ENCODE measurements at regions not wholly inside any gene's neighbourhood (a gene's known extent, or its start where the extent isn't known, plus 50 kb on each side); places are given as distances from the start of the nearest gene placed in this dataset.

DNA sequence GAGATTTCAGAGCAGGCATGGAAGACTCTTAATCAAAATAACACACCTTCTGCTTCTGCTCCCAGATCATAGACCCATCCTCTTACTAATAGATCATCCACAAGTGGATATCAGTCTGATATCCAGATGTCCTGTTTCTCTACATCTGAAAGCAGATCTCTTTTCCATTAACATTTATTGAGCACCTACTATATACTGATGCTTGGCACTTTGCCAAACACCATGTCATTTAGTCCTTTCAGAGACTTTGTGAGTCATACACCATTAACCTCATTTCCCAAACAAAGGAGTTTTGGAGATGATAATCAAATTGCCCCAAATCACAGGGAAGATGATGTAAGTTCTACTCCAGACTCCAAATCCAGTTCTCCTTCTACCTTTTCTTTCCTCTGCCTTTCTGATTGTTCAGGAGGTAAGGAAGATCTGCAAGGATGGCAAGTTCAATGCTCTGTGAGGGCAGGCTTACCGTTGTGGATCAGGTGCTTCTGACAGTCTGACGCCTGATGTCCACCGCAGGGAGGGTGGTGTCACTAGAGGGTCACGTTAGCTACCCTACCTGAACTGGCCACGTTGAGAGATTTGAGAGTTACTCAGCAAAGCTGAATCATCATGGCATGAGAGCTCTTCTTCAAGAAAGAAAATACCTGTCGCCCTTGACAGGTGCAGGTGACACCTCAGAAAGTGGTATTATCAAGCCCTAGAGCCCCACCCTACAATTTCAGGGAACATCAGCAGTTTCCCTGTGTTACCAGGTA is 269.6 kb upstream of the ZMIZ1 start:
- Mint-ChIP-seq H3K27ac (no peak overlapping the region), H3K4me1 (ENCODE audit: low read depth) (no peaks in the 10 kb centered on the region), H3K9me3 (no peaks in the 10 kb centered on the region), H3K4me3 (no peak overlapping the region), H3K36me3 (ENCODE audit: low read depth) (no peaks in the 10 kb centered on the region), H3K27me3 (ENCODE audit: low read depth) (peaks cover 4% of the 10 kb centered on the region)
- DNase-seq (ENCODE audit: low spot score): no peak

DNA sequence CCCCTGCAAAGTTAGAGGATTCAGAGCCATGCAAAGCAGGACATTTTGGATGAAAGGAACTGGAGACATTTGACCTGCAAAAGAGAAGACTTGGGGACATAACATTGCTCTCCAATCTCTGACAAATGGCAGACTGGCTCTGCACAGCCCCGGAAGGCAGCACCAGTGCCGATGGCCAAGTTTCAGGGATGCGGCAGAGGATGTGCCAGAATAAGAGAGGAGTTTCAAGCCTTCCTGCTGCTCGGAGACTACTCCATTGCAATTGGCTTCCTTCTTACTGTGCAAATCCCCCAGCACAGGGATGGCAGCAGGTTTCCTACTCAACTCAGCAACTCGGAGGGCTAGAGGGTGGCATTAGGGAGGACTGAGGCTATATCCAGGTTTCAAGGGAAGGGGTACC is 268.8 kb upstream of the ZMIZ1 start:
- no peak for DNase-seq (ENCODE audit: low spot score)
- peaks cover 4% of the 10 kb centered on the region for H3K27me3 Mint-ChIP-seq (ENCODE audit: low read depth)
- H3K27ac Mint-ChIP-seq: no peak overlapping the region

DNA sequence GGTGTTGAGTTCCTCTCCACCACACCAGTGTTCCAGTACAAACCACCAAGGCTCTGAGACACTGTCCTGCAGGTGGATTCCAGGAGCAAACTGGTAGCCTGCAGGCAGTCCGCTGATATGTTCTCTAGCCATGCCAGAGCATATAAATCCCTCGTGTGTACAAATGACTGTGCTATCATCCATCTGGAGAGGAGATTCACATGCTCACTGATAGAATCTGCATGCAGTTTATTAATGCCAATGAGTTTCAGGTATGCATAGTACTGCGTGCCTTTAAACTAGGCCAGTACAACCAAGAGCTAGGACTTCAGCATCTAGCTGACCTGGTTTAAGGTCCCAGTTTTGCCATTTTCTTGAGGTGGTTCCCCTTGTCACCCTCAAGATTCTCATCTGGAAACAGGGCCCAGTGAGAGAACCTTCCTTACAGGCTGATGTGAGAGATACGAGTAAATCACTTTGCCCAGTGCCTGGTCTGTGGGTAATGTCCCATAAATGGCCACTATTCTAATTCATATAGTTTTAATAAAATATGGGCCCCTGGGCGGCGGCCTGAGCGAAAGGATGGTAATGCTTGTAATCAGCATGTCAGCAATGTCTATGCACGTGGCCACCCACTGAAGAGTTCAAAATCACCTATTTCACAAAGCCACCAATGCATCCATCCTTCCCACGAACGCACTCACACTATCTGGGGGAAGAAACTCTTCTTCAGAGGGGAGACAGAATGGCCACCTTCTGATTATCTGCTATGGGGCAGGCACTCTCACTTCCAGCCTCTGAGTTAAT is 268.0 kb upstream of the ZMIZ1 start:
- no peak overlapping the region for H3K4me3 Mint-ChIP-seq
- no peak for DNase-seq (ENCODE audit: low spot score)
- H3K4me1 Mint-ChIP-seq (ENCODE audit: low read depth): no peaks in the 10 kb centered on the region
- H3K27ac Mint-ChIP-seq: no peak overlapping the region
- H3K27me3 Mint-ChIP-seq (ENCODE audit: low read depth): peaks cover 4% of the 10 kb centered on the region
- H3K36me3 Mint-ChIP-seq (ENCODE audit: low read depth): no peaks in the 10 kb centered on the region
- no peaks in the 10 kb centered on the region for H3K9me3 Mint-ChIP-seq

More for the DNA sequence above, 268.8 kb upstream of the ZMIZ1 start:
- no peaks in the 10 kb centered on the region for H3K9me3 Mint-ChIP-seq
- H3K4me1 Mint-ChIP-seq (ENCODE audit: low read depth): no peaks in the 10 kb centered on the region
- no peaks in the 10 kb centered on the region for H3K36me3 Mint-ChIP-seq (ENCODE audit: low read depth)
- H3K4me3 Mint-ChIP-seq: no peak overlapping the region

DNA sequence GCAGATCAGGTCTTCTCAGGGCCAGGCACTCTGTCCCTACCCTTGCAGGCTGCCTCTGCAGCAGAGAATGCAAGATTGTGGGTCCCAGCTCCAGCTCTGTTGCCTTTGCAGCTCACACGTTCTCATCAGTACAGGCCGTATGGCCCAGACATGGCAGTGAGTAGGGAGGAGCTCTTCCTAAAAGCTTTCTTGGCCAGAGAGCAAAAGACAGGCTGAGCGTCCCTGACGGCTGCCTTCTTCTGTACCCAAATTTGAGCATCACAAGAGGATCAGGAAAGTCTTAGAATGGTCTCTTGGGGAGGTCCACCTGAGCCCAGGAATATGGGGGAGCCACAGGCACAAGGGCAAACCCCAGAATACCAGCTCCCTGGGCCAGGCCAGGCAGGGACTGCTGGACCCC is 266.3 kb upstream of the ZMIZ1 start:
- no peak overlapping the region for H3K4me3 Mint-ChIP-seq
- H3K27me3 Mint-ChIP-seq (ENCODE audit: low read depth): peaks cover 4% of the 10 kb centered on the region
- H3K4me1 Mint-ChIP-seq (ENCODE audit: low read depth): no peaks in the 10 kb centered on the region
- no peaks in the 10 kb centered on the region for H3K36me3 Mint-ChIP-seq (ENCODE audit: low read depth)
- DNase-seq (ENCODE audit: low spot score): no peak
- H3K9me3 Mint-ChIP-seq: no peaks in the 10 kb centered on the region
- no peak overlapping the region for H3K27ac Mint-ChIP-seq

DNA sequence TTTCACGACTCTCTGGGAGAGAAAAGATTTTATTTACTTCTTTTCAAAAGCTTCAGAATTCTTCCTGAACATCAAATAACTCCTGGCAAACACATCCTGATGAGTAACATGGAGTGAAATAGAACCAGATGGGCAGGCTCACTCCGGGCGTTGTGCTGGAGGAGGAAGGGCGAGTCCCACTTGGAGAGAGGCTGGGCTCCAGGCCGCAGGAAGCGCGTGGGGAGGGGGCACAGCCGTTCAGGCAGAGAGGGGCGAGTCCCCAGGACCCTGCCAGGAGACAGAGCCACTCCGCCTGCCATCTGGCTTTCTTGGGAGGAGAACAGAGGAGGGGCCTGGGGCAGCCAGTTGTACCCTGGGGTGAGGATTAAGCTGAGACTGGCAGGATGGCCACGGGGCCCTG is 265.9 kb upstream of the ZMIZ1 start:
- DNase-seq (ENCODE audit: low spot score): no peak
- Mint-ChIP-seq H3K27ac (no peak overlapping the region), H3K36me3 (ENCODE audit: low read depth) (no peaks in the 10 kb centered on the region), H3K27me3 (ENCODE audit: low read depth) (peaks cover 4% of the 10 kb centered on the region), H3K4me3 (no peak overlapping the region), H3K9me3 (no peaks in the 10 kb centered on the region), H3K4me1 (ENCODE audit: low read depth) (no peaks in the 10 kb centered on the region)

DNA sequence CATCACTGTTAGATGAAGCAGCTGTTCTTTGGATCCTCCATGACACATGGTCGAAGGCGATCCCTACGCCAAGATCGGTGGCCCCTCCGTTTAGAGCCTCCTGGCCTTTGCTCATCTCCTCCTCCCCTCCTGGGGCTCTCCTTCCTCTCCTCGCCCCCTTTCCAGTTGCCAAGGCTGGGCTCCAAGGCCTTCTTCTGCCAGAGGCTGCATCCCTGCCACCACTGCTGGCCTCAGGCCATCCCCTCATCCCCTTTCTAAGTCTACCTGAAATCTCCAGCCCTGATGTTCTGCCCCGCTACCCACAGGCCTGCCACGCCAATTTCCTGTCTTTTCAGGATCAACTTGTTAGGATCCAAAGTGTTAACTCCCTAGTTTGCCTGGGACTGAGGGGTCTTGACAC is 265.1 kb upstream of the ZMIZ1 start:
- peaks cover 4% of the 10 kb centered on the region for H3K27me3 Mint-ChIP-seq (ENCODE audit: low read depth)
- no peak for DNase-seq (ENCODE audit: low spot score)
- H3K4me3 Mint-ChIP-seq: no peak overlapping the region
- no peaks in the 10 kb centered on the region for H3K4me1 Mint-ChIP-seq (ENCODE audit: low read depth)
- no peaks in the 10 kb centered on the region for H3K9me3 Mint-ChIP-seq
- H3K27ac Mint-ChIP-seq: no peak overlapping the region
- no peaks in the 10 kb centered on the region for H3K36me3 Mint-ChIP-seq (ENCODE audit: low read depth)

DNA sequence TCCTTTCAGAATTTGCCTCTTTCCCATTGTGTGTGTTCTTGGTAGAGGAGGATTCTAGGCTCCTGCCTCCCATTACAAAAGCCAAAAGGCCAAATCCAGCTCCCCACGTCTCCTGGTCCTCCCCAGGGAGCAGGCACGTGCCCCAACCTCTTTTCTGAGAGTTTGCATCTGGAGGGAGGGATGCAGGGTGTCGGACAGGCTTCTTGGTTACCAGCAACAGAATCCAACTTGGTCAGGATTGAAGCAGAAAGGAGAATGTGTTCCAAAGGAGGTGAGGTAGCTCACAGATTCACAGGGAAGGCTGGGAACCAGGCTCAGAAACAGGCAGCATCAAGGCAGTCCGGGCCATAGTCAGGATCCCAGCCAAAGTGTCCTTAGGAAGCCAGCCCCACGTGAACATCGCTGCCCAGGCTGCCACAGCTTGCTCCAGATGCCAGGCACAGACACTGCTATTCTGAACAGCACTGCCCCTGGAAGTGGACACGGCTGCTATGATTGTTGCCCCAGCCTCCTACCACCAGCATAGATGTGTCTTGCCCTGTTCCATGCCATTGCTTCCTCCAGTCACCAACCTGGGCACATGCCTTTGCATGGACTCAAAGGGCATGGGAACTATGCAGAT is 264.2 kb upstream of the ZMIZ1 start:
- Mint-ChIP-seq H3K36me3 (ENCODE audit: low read depth) (no peaks in the 10 kb centered on the region), H3K9me3 (no peaks in the 10 kb centered on the region), H3K27ac (no peak overlapping the region), H3K27me3 (ENCODE audit: low read depth) (peaks cover 2% of the 10 kb centered on the region), H3K4me1 (ENCODE audit: low read depth) (no peaks in the 10 kb centered on the region), H3K4me3 (no peak overlapping the region)
- no peak for DNase-seq (ENCODE audit: low spot score)

DNA sequence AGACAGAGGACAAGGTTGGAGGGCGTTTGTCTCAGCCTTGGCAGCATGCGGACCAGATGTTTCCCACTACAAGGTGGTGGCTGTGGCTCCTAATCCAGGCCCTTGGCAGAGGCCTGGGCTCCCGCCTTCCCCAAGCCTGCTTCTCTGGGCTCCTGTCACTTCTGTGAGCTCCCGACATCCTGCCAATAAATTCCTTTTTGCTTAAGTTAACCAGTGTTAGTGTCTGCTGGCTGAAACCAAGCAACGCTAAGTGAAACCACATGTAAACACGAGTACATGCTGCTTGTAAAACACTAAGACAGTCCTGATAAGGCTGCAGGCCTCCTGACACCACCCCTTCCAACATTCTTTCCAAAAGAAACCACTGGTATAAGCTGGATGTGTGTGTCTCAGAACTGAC is 263.6 kb upstream of the ZMIZ1 start:
- DNase-seq (ENCODE audit: low spot score): no peak
- H3K27ac Mint-ChIP-seq: no peak overlapping the region
- H3K36me3 Mint-ChIP-seq (ENCODE audit: low read depth): no peaks in the 10 kb centered on the region
- H3K4me1 Mint-ChIP-seq (ENCODE audit: low read depth): no peaks in the 10 kb centered on the region
- peaks cover 2% of the 10 kb centered on the region for H3K27me3 Mint-ChIP-seq (ENCODE audit: low read depth)
- H3K4me3 Mint-ChIP-seq: no peak overlapping the region
- no peaks in the 10 kb centered on the region for H3K9me3 Mint-ChIP-seq

DNA sequence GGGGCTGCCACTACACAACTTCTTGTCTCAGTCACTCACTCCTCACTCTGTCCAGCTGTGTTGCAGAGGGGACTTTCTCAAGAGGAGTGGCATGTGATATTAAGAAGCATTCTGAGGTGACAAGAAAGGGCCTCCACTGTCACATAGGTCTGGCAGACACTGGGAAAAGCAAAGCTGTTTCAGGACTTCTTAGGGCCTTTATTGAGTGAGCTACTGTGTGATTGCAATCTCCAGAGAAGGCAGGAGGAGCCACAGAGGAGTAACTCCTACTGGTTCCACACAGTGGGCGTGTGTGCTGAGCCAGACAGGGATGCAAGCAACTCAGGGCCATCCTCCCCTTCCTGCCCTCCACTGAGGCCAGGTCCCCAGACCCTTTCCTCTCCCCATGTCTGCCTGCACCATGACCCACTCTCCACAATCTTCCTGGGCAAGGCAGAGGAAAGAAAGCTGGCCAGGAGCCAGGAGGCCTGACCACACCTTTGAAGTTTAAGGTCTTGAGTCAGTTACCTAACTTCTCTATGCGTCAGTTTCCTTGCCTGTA is 262.0 kb upstream of the ZMIZ1 start:
- Mint-ChIP-seq H3K27ac (no peak overlapping the region), H3K27me3 (ENCODE audit: low read depth) (peaks cover 2% of the 10 kb centered on the region), H3K4me1 (ENCODE audit: low read depth) (no peaks in the 10 kb centered on the region), H3K4me3 (no peak overlapping the region), H3K9me3 (no peaks in the 10 kb centered on the region), H3K36me3 (ENCODE audit: low read depth) (no peaks in the 10 kb centered on the region)
- DNase-seq (ENCODE audit: low spot score): no peak

DNA sequence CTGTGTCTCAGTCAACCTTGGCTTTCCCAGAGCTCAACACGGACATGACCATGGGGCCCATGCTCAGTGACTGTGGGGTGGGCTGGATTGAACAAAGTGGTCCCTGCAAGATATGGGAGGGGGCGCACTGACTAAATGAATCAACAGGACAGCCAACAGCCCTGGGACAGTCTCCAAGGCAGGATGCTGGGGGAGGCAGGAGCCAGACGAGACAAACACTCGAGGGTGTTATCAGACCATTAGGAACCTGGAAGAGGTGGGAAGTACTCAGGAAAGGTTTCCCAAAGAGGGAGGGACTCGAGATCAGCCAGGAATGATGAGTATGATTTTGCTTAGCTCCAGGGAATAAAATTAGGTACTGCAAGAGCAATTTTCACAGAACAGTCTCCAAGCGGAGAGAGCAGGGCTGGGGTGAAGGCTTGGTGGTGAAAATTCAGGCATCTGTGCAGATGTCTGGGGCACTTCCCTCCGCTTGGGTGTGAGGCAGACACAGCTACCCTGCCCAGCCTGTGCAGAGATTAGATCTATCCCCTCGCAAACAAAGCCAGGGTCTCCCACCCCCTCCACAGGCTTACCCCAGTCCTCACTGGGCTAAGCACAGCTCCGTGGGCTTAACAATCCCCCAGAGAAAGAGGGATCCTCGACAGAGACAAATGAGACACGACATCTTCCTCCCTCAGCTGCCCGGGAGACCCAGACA is 261.1 kb upstream of the ZMIZ1 start:
- H3K4me3 Mint-ChIP-seq: no peak overlapping the region
- H3K4me1 Mint-ChIP-seq (ENCODE audit: low read depth): no peaks in the 10 kb centered on the region
- no peaks in the 10 kb centered on the region for H3K9me3 Mint-ChIP-seq
- H3K36me3 Mint-ChIP-seq (ENCODE audit: low read depth): no peaks in the 10 kb centered on the region
- H3K27ac Mint-ChIP-seq: no peak overlapping the region
- peaks cover 9% of the 10 kb centered on the region for H3K27me3 Mint-ChIP-seq (ENCODE audit: low read depth)
- DNase-seq (ENCODE audit: low spot score): no peak

DNA sequence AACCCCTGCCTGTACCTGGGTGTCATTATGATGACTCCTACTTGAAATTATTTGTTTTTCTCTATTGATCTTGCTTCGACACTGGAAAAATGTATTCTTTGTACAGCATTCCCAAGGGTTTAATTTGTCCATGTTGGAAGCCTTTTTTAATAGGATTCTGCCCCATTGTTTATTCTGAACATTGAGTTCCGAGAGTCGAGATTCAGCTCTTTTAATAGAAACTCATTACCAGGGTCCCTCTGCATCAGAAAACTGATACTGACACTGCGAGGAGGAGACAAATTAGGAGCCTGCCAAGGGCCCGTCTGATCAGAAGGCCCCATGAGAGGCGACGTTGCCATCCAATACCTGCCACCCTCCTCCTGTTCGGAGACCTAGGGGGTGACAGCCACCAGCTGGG is 260.5 kb upstream of the ZMIZ1 start:
- no peak overlapping the region for H3K4me3 Mint-ChIP-seq
- H3K4me1 Mint-ChIP-seq (ENCODE audit: low read depth): no peaks in the 10 kb centered on the region
- H3K27ac Mint-ChIP-seq: no peak overlapping the region
- no peak for DNase-seq (ENCODE audit: low spot score)
- H3K36me3 Mint-ChIP-seq (ENCODE audit: low read depth): no peaks in the 10 kb centered on the region
- peaks cover 9% of the 10 kb centered on the region for H3K27me3 Mint-ChIP-seq (ENCODE audit: low read depth)
- no peaks in the 10 kb centered on the region for H3K9me3 Mint-ChIP-seq

DNA sequence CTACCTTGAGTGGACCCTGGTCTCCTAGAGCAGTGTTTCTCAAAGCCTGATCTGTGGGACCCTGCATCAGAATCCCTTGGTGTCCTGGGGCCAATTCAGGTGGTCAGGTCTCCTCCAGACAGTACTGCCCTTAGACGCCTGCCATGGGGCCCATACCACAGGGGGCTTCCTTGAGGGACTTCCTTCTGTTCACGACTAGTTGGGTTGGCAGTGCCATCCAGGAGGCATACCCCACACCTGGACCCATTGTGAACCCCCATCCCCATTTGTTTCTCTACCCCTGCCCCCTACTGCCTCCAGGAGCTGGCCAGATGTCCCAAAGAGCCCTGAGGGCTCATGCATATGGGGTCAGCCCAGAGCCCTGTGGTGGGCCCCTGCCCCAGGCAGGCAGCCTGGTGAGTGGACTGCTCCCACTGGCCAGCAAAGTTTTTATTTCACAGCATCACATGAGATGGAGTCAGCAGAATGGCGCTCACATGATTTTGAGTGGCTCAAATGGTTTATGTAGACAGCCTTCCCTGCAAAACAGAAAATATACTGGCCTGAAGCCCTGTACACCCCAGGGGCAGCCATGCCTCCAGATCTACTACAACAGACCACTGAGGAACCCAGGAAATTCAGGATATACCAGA is 259.9 kb upstream of the ZMIZ1 start:
- H3K36me3 Mint-ChIP-seq (ENCODE audit: low read depth): no peaks in the 10 kb centered on the region
- H3K27me3 Mint-ChIP-seq (ENCODE audit: low read depth): peaks cover 13% of the 10 kb centered on the region
- H3K4me1 Mint-ChIP-seq (ENCODE audit: low read depth): no peaks in the 10 kb centered on the region
- no peak for DNase-seq (ENCODE audit: low spot score)
- H3K9me3 Mint-ChIP-seq: no peaks in the 10 kb centered on the region
- H3K4me3 Mint-ChIP-seq: no peak overlapping the region
- H3K27ac Mint-ChIP-seq: no peak overlapping the region

DNA sequence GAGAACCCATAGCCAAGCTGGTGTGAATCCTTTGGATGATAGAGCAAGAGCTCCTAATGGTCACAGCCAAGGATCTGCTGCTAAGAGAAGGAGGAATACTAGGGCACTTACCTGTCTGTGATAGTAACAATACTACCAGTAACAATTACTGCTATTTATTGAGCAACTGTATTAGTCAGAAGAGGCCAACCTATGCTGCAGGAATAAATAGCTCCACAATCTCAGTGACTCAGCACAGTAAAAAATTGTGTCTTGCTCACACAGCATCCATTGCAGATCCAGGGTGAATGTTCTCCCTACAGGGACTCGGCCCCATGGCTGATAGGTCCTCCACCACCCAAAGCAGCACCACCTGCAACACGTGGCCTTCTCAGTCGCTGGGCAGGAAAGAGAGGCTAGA is 257.6 kb upstream of the ZMIZ1 start:
- no peaks in the 10 kb centered on the region for H3K36me3 Mint-ChIP-seq (ENCODE audit: low read depth)
- H3K27me3 Mint-ChIP-seq (ENCODE audit: low read depth): peaks cover 16% of the 10 kb centered on the region
- H3K27ac Mint-ChIP-seq: no peak overlapping the region
- no peak overlapping the region for H3K4me3 Mint-ChIP-seq
- no peaks in the 10 kb centered on the region for H3K4me1 Mint-ChIP-seq (ENCODE audit: low read depth)
- no peak for DNase-seq (ENCODE audit: low spot score)
- H3K9me3 Mint-ChIP-seq: no peaks in the 10 kb centered on the region

Data from T-helper 2 cell treated with Interferon-gamma antibody and Interleukin-4, amounts not matched to agents 5 μg/mL and 100 μg/mL, for 36 hours (primary cell).